Right forelimb (tissue), 1 donor: ENCODE measurements at regions not wholly inside any gene's neighbourhood (a gene's known extent, or its start where the extent isn't known, plus 50 kb on each side); places are given as distances from the start of the nearest gene placed in this dataset.

Experiments used
- DNase-seq: peaks from one replicate; pipeline ENCODE4 v3.0.0-alpha.2; 2018

DNA sequence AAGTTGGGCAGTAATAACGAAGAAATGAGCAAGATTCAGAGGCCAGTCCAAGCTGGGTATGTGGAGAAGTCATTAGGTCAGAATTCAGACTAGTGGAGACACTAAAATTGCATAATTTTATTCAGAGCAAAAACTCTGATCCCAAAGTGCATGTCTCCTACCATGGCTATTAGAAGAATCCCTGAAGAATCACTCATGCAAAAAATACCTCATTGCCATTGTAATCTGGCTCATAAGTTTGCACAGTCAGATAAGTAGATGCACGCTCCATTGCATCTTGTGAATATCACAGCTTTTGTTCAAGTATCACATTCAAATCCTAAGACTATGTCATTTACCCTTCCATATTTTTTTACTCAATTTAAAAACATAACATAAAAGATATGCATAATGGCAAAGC lies 692.2 kb upstream of the KLHL29 start:
- no peak for DNase-seq

DNA sequence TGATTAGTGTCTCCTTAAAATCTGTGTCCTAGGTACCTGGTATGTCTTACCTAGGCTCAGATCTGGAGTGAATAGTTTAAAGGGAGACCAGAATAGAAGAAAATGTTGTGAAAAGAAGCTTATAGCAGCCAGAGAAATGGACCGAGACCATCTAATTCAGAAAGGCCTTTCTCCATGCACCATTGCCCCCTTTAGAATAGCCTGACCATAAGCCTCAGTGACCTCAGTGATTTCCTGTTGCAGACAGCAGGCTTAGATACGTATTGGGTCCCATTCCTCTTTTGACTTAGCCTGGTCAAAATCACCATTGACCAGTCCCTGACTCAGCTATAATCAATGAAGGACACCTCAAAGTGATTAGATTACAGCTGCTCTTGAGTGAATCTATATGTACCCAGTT lies 690.7 kb upstream of the KLHL29 start:
- DNase-seq, result no peak

DNA sequence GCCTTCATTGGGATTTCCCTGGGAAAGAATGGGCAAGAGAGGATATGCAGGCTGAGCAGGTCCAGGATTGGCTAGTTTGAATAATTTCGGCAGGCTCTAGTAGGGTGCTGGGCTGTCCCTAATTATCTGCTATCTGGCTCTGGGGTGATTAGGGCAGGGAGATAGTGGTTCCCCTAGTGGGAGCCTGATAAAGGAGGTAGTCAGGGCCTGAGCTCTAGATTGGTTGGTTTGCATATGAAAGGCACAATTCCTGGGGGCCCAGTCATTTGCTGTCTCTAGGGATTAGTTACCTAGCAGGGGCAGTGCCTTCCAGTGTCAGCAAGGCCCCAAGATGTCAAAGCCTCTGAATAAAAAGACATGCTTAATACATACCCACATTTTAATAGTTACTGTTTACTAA lies 690.1 kb upstream of the KLHL29 start:
- DNase-seq, result no peak

DNA sequence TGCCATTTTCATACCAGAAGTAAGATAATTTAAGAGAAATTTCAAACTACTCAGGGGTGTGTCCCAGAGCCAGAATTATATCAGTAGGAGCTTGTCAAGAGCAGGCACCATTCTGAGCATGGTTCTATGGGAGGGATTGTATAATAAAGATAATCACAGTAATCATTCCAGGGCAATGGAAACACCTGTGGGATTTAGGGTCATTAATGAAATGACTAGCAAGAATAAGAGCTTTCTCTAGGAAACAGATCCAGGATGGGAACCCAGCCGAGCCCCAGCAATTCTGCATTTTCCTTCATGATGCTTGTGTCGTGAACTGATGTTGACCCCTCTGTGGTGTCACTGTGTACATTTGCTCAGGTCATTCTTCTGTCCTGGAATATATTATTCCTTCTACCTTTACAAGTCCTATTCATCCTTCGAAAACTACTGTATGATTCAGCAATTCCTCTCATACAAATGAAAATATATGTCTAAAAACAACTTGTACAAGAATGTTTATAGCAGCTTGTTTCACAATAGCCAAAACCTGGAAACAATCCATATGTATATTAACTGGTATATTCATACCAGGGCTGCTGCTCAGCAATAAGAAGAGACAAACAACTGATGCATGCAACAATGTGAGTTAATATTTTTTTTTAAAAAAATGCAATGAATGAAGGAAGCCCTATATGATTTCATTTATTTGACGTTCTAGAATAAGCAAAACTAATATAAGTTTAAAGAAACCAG lies 687.8 kb upstream of the KLHL29 start:
- no peak for DNase-seq

DNA sequence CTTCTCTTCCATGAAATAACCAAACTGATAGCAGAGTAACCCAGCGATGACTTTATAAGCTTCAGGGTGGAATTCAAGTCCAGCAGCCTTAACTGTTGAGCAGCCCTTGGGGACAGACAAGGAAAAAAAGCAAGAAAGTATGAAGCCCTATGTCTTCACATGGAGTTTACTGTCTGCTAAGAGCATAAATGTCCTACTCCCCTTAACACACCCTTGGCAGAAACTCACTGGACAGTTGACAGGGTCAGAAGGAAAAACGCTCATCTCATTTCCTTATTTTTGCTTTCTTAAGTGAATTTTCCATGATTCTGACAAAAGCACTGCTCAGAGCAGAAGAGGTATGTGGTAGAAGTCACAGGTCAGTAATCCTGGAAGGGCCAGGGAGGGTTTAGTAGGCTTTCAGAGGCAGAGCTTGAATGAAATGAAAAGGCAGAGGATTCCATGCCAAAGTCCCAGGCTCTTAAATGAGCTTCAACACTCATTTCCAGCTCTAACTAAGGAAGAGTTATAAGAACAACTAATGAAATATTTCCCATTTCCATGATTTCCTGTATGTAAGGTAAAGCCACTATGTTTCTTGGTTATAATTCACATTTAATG lies 683.3 kb upstream of the KLHL29 start:
- peak; percentile 42 for DNase-seq

DNA sequence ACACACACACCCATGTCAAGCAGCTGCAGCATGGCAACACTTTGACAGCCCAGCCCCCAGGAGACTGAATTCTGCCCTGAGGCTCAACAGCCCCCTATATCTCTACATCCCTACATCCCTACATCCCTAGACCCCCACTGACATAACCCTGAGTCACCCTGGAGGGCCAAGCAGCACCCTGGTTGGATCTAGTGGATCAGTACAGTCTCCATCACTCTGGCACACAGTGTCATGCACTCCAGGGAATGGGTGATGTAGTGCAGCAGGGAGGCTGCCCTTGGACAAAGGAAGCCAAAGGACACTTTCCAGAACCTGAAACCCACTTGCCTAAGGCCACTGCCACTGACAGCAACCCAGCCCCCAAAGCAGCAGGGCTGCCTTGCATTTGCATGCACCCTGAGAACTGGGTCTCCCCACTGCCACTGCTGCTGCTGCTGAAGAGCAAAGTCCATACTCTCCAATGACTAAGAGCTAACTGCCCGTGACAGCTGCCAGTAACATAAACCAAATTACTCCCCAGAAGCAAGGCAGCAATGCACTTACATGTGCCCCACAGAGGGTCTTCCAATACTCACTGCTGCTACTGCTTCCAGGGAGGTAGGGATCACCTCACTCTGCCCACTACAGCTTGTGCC lies 681.6 kb upstream of the KLHL29 start:
- DNase-seq, result no peak

DNA sequence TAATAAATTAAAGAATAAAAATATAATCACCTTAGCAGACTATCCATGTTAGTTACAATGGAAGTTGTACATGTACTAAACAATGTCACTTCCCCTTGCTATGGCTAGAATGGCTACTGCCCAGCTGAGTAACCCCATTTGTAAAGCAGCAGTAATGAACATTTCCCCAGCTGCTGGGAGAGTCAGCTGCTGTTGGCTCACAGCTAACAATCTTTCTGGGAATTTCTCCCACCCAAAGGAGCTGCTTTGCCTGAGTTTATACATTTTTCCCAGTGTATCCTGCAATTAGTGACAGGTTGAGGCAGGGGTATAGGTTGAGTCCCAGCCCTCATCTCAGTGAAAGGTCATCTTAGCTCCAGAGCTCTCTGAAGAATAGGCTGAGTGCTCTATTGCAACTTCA lies 665.6 kb upstream of the KLHL29 start:
- no peak for DNase-seq

DNA sequence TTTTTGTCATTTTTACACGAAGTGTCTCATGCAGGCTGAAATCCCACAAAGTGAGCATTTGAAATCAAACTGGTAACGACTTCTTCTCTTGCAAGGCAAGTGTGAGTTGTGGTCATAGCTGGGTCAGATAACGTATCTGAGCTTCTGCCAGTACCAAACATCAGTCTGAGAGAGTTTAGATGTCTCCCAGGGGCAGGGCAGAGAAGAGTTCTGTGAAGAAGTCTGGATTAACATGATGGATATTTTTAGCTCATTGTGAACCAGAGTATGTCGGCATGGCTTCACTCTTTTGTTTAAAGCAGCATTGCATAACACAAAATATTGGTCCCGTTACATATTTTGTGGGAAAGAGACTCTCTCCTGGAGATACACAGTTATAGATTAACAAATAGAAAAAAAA lies 655.5 kb upstream of the KLHL29 start:
- no peak for DNase-seq

DNA sequence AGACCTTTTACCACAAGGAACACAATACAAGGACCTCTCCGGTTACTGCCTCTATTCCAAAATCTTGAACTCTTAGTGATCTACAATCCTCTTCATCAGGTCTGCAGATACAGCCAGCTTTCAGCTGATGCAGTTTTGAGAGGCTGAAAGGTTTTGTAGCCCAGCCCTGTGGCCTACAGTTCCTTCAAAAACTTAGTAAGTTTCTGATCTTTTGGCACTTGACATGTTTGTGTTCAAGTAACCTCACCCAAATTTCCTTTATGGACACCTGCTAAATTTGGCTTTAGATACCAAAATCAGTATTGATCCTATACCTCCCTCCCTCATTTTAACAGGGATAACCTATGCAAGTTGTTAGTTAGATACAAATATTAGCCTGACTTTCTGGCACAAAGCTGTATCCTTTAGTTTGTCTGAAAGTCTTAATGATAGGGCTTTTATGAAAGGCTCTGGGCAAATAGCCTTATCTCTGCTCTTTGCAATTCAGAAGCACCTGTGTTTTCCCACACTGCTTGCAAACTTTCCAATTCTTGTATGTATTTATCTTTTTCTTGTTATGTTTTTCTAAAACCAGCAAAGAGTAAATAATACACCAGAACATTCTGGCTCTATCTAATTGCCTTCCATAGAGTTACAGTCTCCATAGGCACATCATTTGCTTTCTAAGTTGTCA lies 650.5 kb upstream of the KLHL29 start:
- no peak for DNase-seq

DNA sequence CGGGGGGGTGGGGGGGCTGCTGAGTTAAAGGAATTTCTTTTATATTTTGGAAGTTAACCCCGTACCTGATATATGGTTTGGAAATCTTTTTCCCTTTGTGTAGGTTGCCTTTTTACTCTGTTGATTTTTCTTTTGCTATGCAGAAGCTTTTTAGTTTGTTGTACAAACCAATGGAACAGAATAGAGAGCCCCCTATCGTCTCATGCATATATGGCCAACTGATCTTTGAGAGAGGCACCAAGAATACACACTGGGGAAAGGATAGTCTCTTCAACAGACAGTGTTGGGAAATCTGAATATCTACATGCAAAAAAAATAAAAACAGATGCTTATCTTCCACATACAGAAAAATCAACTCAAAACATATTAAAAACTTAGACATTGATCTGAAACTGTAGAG lies 647.8 kb upstream of the KLHL29 start:
- DNase-seq, result no peak

DNA sequence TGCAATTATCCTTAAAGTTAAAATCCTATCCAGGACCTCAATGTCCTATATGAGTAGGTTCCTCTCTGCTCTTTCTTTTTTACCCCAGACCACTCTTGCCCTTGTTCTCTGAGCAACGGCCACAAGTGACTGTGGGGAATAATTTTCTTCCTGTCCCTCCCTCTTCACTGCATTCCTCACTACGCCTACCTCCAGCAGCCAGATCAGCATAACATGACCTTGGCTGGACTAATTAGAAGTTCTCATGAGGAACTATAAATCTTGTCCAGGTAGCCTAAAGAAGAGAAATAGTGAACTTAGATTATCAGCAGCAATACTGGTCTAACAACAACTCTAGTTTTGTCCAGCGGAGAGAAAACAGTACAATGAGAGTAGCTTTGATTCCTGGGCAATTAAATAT lies 643.8 kb upstream of the KLHL29 start:
- DNase-seq, result no peak

DNA sequence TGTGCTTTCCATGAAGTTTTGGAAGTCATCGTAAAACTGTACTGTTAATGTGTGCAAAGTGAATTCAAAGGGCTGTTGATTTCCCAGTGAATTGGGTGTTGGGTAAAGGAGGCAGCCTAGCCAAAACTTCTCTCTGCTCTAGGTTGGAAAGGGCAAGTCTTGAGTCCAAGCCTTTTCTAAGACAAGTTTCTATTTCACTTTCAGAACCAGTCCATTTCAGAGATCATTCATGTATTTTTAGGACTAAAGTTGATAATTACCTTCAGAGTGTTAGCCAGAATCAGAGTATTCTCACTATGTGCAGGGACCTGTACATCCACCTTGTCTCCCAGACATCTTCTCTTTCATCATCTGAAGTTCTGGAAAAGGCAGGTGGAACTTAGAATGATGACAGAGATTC lies 636.1 kb upstream of the KLHL29 start:
- DNase-seq, result no peak

DNA sequence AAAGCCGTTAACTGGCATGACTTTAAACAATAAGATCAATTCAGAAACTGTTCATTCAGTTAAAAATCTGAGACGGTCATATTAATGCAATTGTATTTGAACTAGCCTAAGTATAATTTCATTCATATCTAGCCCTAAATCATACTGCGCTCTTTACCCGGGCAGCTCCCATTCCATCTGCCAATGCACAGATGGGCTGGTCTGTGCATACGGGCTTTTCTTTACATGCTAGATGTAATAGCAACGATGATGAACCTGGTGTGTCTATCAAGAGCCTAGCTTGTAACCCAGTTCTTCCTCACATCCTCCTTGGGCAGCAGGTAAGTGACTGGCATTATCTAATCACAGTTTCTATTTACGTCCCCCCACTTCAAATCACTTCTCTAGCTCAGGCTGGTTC lies 631.5 kb upstream of the KLHL29 start:
- DNase-seq, result no peak

DNA sequence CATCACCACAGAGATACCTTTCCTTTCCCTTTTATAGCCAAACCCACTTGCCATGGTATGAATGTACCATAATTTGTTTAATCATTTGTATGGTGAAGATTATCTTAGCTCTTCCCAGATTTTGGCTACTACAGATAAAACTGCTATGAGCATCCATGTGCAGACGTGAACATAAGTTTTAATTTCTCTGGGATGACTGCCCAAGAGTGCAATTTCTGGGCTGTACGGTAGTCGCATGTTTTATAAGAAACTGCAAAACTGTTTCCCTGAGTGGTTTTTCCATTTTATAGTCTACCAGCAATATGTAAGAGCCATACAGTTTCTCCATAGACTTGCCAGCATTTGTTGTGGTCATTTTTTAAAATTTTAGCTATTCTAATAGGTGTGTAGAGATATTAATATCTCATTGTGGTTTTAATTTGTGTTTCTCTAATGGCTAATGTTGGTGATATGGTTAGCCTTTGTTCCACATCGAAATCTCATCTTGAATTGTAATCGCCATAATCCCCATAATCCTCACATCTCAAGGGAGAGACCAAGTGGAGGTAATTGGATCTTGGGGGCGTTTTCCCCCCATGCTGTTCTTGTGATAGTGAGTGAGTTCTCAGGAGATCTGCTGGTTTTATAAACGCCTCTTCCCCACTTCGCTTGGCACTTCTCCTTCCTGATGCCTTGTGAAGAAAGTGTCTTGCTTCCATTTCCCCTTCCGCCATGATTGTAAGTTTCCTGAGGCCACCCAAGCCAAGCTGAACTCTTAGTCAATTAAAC lies 628.5 kb upstream of the KLHL29 start:
- no peak for DNase-seq

DNA sequence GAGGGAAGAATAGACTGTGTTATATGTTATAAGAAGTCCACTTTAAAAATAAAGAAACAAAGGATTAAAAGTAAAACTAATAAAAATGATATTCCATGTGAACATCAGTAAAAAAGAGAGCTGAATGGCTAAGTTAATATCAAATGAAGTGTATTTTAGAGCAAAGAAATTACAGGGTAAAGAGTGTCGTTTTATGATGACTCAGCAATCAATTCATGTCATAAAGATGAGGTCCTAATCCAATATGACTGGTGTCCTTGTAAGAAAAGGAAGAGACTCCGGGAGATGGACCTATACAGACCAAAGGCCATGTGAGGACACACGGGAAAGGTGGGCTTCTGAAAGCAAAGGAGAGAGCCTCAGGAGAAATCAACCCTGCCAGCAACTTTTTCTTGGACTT lies 615.5 kb upstream of the KLHL29 start:
- no peak for DNase-seq

DNA sequence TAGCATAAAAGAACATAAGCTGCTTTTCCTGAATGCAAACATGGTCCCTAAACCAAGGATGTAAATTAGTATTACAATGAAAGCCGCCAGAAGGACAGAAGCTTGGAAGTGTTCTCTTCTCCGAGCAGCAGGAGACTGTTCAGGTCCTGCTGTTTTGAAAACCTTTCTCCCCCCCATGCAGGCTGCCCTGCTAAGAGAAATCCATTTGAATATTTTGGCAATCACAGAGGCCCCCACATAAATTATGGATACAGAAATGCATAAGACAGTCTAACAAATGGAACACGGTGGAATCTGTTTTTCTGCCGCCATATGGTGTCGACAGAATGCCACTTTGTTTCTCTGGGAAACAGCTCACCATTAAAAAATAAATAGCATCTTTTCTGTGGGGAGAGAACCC lies 600.4 kb upstream of the KLHL29 start:
- DNase-seq, result no peak

DNA sequence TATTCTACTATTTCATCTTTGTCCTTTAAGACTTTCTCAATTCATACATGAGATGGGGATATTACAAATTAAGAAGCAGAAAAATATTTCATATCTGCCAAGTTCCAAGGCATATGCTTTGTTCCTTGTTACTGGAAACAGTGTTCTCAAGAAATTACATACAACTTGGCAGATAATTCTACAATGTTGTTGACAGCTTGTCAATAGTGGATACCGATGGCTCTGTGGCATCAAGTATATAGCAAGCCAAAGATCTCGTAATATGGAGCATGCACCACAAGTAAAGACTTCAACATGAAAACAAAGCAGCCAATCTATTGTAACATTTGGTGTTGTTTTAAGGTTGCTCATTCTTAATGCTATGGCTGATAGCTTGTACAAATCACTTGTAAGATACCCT lies 598.2 kb upstream of the KLHL29 start:
- DNase-seq, result no peak

DNA sequence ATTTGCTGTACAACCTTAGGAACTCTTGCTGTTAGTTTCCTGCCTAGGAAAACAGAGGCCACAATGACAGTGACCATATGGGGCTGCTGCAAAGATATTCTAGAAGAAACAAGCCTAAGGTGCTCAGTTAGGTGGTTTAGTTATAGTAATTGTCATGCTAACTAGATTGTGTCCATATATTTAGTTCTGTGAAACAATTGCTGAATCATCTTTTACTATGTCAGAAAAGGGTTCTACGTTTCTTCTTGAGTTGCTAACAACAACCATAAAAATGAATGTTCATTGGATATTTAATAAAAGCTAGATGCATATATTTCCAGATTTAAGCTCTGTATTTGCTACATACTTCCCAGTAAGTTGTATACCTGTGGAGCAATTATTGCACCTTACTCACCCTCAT lies 597.2 kb upstream of the KLHL29 start:
- no peak for DNase-seq

DNA sequence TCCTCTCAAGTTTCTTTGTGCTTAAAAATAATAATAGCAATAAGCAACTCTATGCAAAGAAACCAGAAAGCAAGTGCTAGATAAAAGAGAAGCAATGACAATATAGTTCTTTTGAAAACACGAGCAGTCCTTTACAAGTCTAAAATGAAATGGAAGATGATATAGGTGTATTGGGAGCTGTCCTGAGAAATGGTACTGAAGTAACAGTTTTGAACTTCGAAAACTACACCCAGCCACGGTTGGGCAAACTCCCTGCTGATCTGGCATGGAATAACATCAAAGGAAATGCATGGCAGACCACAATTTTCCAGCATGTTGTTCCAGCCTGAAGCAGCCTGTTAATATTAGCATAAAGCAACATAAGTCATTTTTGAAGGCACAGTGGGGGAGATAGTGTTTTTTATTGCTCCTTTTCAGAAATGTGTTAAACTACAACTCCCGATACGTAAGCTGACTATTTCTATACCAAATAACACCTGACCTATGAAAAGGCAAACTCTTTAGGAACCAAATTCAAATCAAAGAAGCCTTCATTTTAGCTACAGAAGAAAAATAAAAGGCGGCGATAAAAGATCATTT lies 596.1 kb upstream of the KLHL29 start:
- no peak for DNase-seq

DNA sequence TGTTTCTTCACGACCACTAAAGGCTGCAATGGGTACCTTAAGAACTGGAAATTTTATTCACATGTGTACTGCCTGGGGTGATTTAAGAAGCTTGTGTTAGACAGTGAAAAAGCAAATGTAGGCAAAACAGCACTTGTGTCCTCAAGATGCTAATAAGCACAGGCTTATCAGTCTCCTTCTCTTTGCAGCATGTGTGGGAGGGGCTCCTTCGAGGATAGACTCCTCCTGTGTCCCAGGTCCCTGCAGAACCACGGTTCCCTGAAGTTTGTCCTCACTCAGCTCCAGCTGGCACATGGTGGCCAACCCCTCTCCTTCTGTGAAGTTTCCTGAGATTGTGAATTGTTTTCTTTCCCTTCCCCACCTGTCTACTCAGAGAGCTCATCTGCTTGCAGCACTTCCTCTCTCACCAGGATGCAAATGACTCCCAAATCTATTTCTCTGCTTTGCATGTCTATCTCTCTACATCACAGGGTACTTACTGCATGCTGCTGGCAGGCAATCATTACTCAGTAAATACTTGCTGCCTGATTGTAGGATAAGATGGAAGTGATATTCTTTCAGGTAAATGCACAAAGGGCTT lies 589.6 kb upstream of the KLHL29 start:
- no peak for DNase-seq

DNA sequence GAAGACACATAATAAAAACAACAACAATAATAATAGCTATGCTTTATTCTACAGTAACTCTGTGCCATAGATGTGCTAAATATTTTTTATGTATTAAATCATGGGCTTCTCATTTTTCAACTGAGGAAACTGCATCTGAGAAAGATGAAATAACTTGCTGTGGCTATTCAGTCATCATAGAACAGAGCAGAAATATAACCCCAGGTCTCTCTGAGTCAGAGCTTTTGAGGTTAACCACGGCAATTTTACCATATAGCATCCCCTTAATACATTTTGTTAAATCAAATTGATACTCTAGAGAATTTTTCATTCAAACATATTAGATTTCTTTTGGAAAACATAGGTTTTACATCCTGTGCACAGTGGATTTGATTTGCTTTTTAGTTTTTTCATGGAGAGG lies 586.6 kb upstream of the KLHL29 start:
- DNase-seq, result no peak

DNA sequence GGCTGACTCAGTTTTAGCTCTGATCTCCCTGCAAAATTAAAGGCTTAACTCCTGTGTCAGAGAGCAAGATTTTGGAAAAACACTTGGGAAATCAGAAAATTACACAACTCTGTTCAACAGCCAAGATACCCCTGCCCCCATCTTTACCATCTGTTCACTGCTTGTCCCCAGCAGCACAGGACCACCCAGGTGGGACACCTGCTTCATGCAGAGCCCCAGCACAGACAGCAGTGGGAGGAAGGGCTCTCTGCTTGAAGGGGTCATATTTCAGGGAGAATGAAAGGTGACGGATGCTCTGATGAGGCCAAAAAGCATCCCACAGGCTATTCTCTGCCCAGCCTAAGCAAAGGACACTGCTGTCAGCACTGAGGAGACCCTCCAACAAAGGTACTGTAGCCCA lies 584.6 kb upstream of the KLHL29 start:
- no peak for DNase-seq

DNA sequence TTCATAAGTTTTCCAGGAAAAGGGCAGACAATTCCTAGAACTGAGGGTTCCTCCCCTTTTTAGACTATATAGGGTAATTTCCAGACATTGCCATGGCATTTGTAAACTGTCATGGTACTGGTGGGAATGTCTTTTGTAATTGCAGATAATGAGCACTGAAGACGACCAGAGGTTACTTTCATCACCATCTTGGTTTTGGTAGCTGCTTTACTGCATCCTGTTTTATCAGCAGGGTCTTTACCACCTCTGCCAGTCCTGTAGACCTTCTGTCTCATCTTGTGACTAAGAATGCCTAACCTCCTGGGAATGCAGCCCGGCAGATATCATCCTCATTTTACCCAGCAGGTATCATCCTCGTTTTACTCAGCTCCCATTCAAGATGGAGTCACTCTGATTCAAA lies 583.9 kb upstream of the KLHL29 start:
- DNase-seq, result no peak
